Omental fat pad (tissue), 3 donors: ENCODE measurements at regions not wholly inside any gene's neighbourhood (a gene's known extent, or its start where the extent isn't known, plus 50 kb on each side); places are given as distances from the start of the nearest gene placed in this dataset.

ENCODE experiments used
- ATAC-seq: fragments of 150-250 bp; one replicate; pipeline ENCODE4 v1.9.1; 2016; ENCODE audit warnings: mild to moderate bottlenecking, moderate library complexity; ENCODE audit not compliant: low FRiP score
- DNase-seq: peaks from one replicate; pipeline ENCODE4 v3.0.0-alpha.2; 2019; ENCODE audit warnings: low spot score
- TF ChIP-seq, protein P1 (sequence below), 3 donors: fragments of 450-650 bp; IDR thresholded peaks; one replicate each; pipeline ENCODE4 v1.5.1; 2016 to 2017; ENCODE audit warnings: antibody characterized with exemption in 3 of 3, mild to moderate bottlenecking in 3 of 3, moderate library complexity in 2 of 3

DNA sequence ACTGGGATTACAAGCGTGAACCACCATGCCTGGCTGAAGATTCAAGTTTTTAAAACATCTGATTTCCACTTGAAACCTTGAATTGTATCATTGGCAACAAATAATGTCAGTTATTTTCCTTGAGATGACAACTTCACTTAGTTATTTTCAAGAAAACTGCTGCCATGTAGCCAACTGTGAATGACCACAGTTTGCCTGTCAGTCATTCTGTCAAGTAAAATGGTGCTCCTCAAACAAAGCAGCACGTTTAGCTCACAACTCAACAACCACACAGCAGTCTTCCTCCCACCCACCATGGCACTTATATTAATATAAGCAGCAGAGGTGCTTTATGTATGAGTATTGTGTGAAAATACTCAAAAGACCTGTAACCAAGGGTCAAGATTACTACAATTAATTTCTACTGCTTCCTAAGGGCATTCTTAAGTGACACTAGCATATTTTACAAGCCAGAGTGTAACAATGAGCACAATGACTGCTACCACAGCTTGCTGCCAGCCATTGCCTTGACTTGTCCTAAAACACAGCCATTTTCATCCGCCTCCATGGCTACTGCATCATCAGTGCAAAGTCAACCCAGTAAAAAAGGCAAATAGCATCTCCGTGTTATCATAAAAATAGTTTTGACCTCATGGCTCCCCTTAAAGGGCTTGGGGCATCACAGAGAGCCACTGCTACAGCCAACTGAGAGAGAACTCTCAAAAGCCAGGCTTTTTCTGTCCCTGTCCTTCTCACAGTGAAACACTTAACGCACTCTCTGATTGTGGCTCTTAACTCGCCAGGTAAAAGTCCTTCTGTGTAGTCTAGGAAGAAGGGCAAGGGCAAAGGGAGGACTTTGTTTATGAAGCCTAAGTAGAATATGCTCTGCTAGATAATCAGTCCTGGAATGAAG lies 96.4 kb upstream of the TAB2 start:
- ATAC-seq (no peak), DNase-seq (no peak)
- TF ChIP-seq, protein P1, sequence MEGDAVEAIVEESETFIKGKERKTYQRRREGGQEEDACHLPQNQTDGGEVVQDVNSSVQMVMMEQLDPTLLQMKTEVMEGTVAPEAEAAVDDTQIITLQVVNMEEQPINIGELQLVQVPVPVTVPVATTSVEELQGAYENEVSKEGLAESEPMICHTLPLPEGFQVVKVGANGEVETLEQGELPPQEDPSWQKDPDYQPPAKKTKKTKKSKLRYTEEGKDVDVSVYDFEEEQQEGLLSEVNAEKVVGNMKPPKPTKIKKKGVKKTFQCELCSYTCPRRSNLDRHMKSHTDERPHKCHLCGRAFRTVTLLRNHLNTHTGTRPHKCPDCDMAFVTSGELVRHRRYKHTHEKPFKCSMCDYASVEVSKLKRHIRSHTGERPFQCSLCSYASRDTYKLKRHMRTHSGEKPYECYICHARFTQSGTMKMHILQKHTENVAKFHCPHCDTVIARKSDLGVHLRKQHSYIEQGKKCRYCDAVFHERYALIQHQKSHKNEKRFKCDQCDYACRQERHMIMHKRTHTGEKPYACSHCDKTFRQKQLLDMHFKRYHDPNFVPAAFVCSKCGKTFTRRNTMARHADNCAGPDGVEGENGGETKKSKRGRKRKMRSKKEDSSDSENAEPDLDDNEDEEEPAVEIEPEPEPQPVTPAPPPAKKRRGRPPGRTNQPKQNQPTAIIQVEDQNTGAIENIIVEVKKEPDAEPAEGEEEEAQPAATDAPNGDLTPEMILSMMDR (IDR thresholded peaks at IDR 0.05): no peak

DNA sequence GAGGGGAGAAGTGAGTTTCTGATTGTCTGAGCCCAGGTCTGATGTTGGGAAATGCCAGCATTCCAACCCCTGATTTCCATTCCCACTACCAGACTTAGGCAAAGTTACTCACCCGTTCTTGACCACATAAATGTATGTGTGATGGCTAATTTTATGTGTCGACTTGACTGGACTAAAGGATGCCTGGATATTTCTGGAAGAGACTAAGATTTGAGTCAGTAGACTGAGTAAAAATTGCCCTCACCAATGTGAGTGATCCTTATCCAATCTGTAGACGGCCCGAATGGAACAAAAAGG lies 95.8 kb upstream of the TAB2 start:
- TF ChIP-seq, protein P1 (IDR thresholded peaks at IDR 0.05): no peak
- DNase-seq (no peak), ATAC-seq (peak; percentile 19)

DNA sequence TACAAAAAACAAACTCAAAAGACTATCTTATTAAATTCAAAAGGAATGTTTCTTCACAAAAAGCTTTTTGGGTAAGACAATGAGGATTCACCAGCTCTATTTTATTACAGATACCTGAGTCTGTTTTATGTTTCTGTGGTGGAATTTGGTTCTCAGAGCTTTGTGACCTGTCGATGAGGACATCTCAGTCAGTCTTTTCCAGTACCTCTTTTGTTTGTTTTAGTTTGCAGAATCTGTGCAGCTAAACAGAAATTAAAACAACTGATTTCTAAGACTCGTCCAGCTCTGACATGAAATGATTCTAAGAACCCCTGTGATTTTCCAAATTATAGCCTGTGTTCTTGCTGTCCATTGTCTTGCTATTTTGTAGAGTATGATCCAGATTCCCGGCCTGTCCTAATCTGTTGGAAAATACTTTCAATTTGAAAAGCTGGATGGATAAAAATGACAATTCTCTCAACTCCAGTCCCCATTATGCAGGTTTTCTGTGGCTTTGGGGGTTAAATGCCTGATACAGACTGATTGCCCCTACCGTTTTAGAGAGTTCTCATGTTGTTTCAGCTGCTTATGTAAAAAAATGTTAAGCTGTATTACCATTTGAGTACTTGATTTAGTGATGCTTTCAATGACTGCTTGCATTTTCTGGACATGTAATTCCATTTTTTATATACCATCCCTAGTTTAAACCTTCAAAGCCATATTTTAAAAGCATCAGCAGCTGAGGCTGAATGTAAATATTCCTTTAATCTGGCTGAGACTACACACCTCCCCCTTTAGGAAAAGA lies 94.2 kb upstream of the TAB2 start:
- ATAC-seq (no peak), DNase-seq (no peak)
- TF ChIP-seq, protein P1 (IDR thresholded peaks at IDR 0.05): no peak

DNA sequence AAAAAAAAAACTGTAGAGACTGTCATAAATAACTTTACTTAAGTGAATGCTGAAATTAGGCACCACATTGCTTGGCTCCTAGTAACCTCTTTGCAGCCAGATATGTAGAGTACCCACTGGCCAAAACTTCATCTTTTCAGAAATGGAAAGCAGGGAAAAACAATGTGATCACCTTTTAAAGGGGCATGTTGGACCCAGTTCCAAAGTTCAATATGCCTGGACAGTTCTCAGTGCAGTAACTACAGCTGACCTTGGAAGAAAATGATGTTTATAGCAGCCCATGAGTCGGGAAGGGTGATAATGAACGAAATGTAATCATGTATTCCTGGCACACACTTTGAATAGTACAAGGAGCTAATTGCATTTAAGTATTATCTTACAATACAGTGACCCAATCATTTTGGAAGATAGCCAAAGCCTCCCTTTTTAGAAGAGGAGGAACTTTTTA lies 93.6 kb upstream of the TAB2 start:
- DNase-seq (no peak), ATAC-seq (peak; percentile 57)
- TF ChIP-seq, protein P1 (IDR thresholded peaks at IDR 0.05): no peak

DNA sequence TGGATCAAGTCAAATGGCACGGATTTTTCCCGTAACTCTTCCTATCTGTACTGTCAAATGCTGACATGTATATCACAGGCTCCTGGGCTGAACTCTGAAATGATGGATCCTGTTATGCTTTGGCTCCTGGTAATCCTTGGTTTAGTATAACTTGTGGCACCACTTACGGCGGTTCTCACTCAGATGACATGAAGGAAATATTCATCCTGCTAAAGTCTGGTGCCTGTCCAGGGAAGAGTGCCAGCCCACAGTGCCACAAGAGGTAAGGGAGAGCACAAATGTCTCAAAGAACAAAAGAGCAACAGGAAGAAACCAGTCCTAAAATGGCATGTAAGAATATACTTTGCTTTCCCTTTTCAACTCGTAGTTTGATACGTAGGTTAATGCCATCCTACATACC lies 93.1 kb upstream of the TAB2 start:
- DNase-seq: no peak
- no peak for ATAC-seq
- TF ChIP-seq, protein P1 (IDR thresholded peaks at IDR 0.05): no peak

DNA sequence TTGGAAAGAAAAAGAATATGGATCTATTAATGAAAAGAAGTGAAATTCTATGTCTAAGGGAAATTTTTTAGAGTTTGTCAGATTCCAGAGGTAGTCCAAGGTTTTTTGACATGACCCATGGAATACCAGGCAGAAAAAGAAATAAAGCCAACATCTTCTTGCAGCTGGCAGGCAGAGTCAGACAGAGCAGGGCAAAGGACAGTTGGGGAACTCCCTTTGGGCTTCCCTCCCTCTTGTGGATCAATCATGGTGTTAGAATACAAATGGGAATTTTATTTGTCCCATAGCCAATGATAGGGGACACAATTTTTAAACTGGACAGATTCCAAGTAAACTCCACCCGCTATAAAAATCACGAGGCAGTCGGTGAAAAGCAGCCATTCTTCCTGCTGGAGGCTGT lies 92.1 kb upstream of the TAB2 start:
- DNase-seq (no peak), ATAC-seq (no peak)
- TF ChIP-seq, protein P1 (IDR thresholded peaks at IDR 0.05): no peak
